Activated CD8-positive, alpha-beta T cell treated with anti-CD3 and anti-CD28 coated beads, Interleukin-2, amount 10 ng/mL, durations not matched to agents 7 days and 5 days (primary cell): ENCODE measurements at regions not wholly inside any gene's neighbourhood (a gene's known extent, or its start where the extent isn't known, plus 50 kb on each side); places are given as distances from the start of the nearest gene placed in this dataset.
"Not testable (repeated sequence)": the region's sequence is repeated elsewhere in the genome, so short reads cannot be mapped to it uniquely, and the experiment has no call there.

Experiments used
- ATAC-seq: fragments of 150-1000 bp; cut with Tn5 transposase; one replicate; pipeline ENCODE4 v1.10.0; 2021; ENCODE audit warnings: moderate library complexity
- CTCF ChIA-PET: fragments of 350-600 bp; sonication (Branson Sonifier 250); formaldehyde crosslinking; loops from one replicate; lab custom pipeline; 2021; ENCODE audit warnings: antibody characterized with exemption; lab: Charles Lee
- POLR2A ChIA-PET: fragments of 350-600 bp; sonication (Branson Sonifier 250); formaldehyde crosslinking; loops from one replicate; lab custom pipeline; 2021; ENCODE audit warnings: antibody characterized with exemption; lab: Charles Lee
- DNase-seq: peaks from one replicate; pipeline ENCODE4 v3.0.0-alpha.2; 2020
- H3K27ac Mint-ChIP-seq: one replicate; pipeline ENCODE4 v1.8.0; 2021; ENCODE audit warnings: mild to moderate bottlenecking, mixed read lengths
- H3K27me3 Mint-ChIP-seq: one replicate; pipeline ENCODE4 v1.8.0; 2021; ENCODE audit warnings: low read depth, mixed read lengths
- H3K36me3 Mint-ChIP-seq: one replicate; pipeline ENCODE4 v1.8.0; 2021; ENCODE audit warnings: low read depth, mixed read lengths
- H3K4me1 Mint-ChIP-seq: one replicate; pipeline ENCODE4 v1.8.0; 2021; ENCODE audit warnings: low read depth, mixed read lengths
- H3K4me3 Mint-ChIP-seq: one replicate; pipeline ENCODE4 v1.8.0; 2021; ENCODE audit warnings: mild to moderate bottlenecking, mixed read lengths
- H3K9me3 Mint-ChIP-seq: one replicate; pipeline ENCODE4 v1.8.0; 2022; ENCODE audit warnings: mixed read lengths; ENCODE audit not compliant: insufficient read depth

- Mint-ChIP-seq H3K27me3 (peaks cover 2% of the 10 kb centered on the region), H3K4me3 (no peak overlapping the region), H3K4me1 (no peaks in the 10 kb centered on the region), H3K9me3 (peaks cover 5% of the 10 kb centered on the region), H3K27ac (no peak overlapping the region), H3K36me3 (no peaks in the 10 kb centered on the region)
- no peak for ATAC-seq
- CTCF ChIA-PET: interaction anchor here (1.2 kb wide), 1 partner anchor 32 kb away, joined by 3 read pairs; no protein-coding TSS in a partner anchor
- no peak for DNase-seq
- POLR2A ChIA-PET: no interaction called here
These were observed 67.8 kb upstream of the HSPB3 start for GRCh38 chr5:54387659-54388232.

- H3K27me3 Mint-ChIP-seq: peaks cover 2% of the 10 kb centered on the region
- ChIA-PET CTCF (no interaction called here), POLR2A (no interaction called here)
- H3K4me1 Mint-ChIP-seq: no peaks in the 10 kb centered on the region
- no peak for ATAC-seq
- DNase-seq: no peak
- H3K36me3 Mint-ChIP-seq: no peaks in the 10 kb centered on the region
- peaks cover 5% of the 10 kb centered on the region for H3K9me3 Mint-ChIP-seq
- no peak overlapping the region for H3K27ac Mint-ChIP-seq
- H3K4me3 Mint-ChIP-seq: no peak overlapping the region
These were observed 68.5 kb upstream of the HSPB3 start for GRCh38 chr5:54387031-54387430.

GRCh38 chr5:54385994-54386393 is 69.5 kb upstream of the HSPB3 start:
- DNase-seq: no peak
- Mint-ChIP-seq H3K4me3 (no peak overlapping the region), H3K4me1 (no peaks in the 10 kb centered on the region), H3K9me3 (peaks cover 5% of the 10 kb centered on the region), H3K27me3 (peaks cover 2% of the 10 kb centered on the region), H3K36me3 (no peaks in the 10 kb centered on the region), H3K27ac (no peak overlapping the region)
- CTCF ChIA-PET: no interaction called here
- ATAC-seq: no peak
- POLR2A ChIA-PET: no interaction called here

DNA sequence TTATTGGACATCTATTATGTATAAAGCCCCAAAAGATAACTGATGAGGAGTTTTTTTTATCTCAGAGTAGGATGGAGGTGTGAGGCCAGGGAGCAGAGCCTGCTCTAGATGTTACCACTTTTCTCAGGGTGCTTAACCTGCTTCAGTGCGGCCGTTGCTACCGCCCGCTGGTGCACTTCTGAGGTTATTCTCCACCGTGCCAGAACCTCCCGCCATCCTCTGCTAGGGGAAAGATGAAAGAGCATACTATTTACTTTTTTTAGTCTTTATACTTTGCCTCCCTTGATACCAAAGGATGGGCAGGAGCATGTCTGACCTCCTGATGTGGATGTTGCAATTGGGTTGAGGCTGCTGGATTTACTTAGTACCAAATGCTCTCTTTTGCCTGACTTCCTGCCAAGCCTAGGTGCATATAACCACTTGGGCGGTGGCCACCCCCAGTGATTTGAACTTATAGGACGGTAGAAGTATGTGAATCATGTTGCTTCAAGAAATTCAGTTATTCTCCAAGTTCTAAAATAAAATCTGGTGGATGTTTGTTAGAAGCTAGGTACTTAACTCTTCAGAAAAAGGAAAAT is 71.1 kb upstream of the HSPB3 start:
- Mint-ChIP-seq H3K9me3 (peaks cover 5% of the 10 kb centered on the region), H3K4me3 (no peak overlapping the region), H3K27ac (no peak overlapping the region), H3K4me1 (no peaks in the 10 kb centered on the region), H3K27me3 (peaks cover 2% of the 10 kb centered on the region), H3K36me3 (no peaks in the 10 kb centered on the region)
- ATAC-seq (no peak), DNase-seq (no peak)
- CTCF ChIA-PET: interaction anchor here (1.5 kb wide), 1 partner anchor 35 kb away, joined by 3 read pairs; no protein-coding TSS in a partner anchor
- POLR2A ChIA-PET: no interaction called here

DNA sequence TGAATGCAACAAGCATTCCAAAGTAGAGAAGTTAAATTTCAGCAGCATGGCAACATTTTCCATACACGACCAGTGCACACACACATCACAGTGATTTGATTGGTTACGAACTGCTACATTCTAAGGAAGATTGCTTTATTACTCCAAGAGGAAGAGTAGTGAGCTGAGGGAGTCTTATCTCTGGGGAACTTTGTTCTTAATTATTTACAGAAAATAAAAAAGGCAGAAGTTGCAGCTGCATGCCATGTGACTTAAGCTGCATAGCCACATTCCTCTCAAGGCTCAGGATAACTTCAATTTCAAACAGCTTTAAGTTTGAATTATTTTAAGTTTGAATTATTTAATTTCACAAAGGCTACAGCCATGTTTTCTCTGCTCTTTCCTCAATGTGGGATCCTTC is 71.6 kb upstream of the HSPB3 start:
- Mint-ChIP-seq H3K27me3 (peaks cover 2% of the 10 kb centered on the region), H3K36me3 (no peaks in the 10 kb centered on the region), H3K9me3 (peaks cover 5% of the 10 kb centered on the region), H3K27ac (no peak overlapping the region), H3K4me3 (no peak overlapping the region), H3K4me1 (no peaks in the 10 kb centered on the region)
- DNase-seq: no peak
- CTCF ChIA-PET: interaction anchor here (1.5 kb wide), 1 partner anchor 35 kb away, joined by 3 read pairs; no protein-coding TSS in a partner anchor
- no peak for ATAC-seq
- POLR2A ChIA-PET: no interaction called here

DNA sequence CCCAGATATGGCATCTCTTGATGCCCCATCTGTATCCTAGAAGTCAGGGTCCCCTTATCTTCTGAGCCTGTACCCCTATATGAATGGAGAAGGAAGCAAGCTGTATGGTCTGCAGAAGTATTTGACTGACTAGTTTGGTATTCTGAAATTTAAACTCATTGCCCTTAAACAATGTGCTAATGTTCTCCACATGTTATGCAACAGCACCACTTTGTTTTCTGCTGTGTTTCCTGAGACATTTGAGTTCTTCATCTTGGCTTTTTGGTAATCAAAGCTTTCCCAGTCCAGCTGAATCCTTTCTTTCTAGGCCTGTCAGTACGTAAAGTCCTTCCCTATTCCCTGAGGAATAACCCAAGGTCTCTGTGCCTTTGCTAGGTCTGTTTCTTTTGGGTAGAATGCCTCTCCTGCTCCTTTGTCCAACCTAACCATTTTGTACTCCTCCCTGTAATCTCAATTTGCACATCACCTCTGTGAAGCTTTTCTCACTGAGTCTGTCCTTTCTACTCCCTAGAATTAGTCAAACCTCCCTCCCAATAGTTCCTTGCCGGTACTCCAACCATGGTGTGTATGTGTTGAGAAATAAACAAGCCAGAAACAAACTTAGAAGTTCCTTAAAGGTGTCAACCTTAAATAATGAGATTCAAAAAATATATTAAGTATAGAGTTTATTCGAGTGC is 72.1 kb upstream of the HSPB3 start:
- Mint-ChIP-seq H3K36me3 (no peaks in the 10 kb centered on the region), H3K27ac (no peak overlapping the region), H3K27me3 (peaks cover 2% of the 10 kb centered on the region), H3K4me3 (no peak overlapping the region), H3K9me3 (peaks cover 5% of the 10 kb centered on the region), H3K4me1 (no peaks in the 10 kb centered on the region)
- CTCF ChIA-PET: no interaction called here
- POLR2A ChIA-PET: no interaction called here
- DNase-seq (no peak), ATAC-seq (no peak)

- ATAC-seq, H3K9me3 Mint-ChIP-seq, DNase-seq, POLR2A ChIA-PET, CTCF ChIA-PET, H3K27me3 Mint-ChIP-seq, H3K27ac Mint-ChIP-seq, H3K4me1 Mint-ChIP-seq, H3K36me3 Mint-ChIP-seq, H3K4me3 Mint-ChIP-seq: not testable (repeated sequence)
These were observed 70.9 kb upstream of the ARL15 start for GRCh38 chr5:54381319-54381718.

- DNase-seq (no peak), ATAC-seq (no peak)
- ChIA-PET POLR2A (no interaction called here), CTCF (no interaction called here)
- Mint-ChIP-seq H3K27me3 (peaks cover 5% of the 10 kb centered on the region), H3K4me1 (no peaks in the 10 kb centered on the region), H3K36me3 (no peaks in the 10 kb centered on the region), H3K9me3 (no peaks in the 10 kb centered on the region), H3K27ac (no peak overlapping the region), H3K4me3 (no peak overlapping the region)
These were observed 69.2 kb upstream of the ARL15 start for GRCh38 chr5:54379590-54379989.

GRCh38 chr5:54378707-54379106 is 68.3 kb upstream of the ARL15 start:
- no peak for ATAC-seq
- CTCF ChIA-PET: no interaction called here
- no peaks in the 10 kb centered on the region for H3K4me1 Mint-ChIP-seq
- no peaks in the 10 kb centered on the region for H3K36me3 Mint-ChIP-seq
- DNase-seq: no peak
- H3K27me3 Mint-ChIP-seq: peaks cover 8% of the 10 kb centered on the region
- H3K9me3 Mint-ChIP-seq: no peaks in the 10 kb centered on the region
- POLR2A ChIA-PET: no interaction called here
- no peak overlapping the region for H3K27ac Mint-ChIP-seq
- no peak overlapping the region for H3K4me3 Mint-ChIP-seq

DNA sequence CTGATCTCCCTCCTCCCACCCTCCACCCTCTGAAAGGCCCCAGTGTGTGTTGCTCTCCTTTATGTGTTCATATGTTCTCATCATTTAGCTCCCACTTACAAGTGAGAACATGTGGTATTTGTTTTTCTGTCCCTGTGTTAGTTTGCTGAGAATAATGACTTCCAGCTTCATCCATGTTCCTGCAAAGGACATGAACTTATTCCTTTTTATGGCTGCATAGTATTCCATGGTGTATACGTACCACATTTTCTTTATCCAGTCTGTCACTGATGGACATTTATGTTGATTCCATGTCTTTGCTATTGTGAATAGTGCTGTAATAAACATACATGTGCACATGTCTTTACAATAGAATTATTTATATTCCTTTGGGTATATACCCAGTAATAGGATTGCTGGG is 67.0 kb upstream of the ARL15 start:
- POLR2A ChIA-PET, ATAC-seq, H3K36me3 Mint-ChIP-seq: not testable (repeated sequence)

DNA sequence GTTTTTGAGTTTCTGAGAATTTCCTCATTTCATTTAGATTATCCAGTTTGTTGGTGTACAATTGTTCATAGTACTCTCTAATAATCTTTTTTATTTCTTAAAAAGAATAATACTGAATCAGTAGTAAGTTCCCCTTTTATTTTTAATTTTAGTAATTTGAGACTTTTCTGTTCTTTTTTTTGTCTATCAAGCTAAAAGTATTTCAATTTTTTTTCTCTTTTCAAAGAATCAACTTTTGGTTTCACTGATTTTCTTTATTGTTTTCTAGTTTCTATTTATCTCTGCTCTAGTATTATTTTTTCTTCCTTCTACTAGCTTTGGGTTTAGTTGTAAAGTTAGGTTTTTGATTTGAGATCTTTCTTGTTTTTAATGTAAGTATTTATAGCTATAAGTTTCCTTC is 60.6 kb upstream of the ARL15 start:
- H3K27ac Mint-ChIP-seq: no peak overlapping the region
- no peak for ATAC-seq
- POLR2A ChIA-PET: no interaction called here
- H3K9me3 Mint-ChIP-seq: no peaks in the 10 kb centered on the region
- no peaks in the 10 kb centered on the region for H3K4me1 Mint-ChIP-seq
- H3K4me3 Mint-ChIP-seq: no peak overlapping the region
- no peaks in the 10 kb centered on the region for H3K36me3 Mint-ChIP-seq
- peaks cover 25% of the 10 kb centered on the region for H3K27me3 Mint-ChIP-seq
- no peak for DNase-seq
- CTCF ChIA-PET: interaction anchor here (0.6 kb wide), 1 partner anchor 96 kb away, joined by 3 read pairs; no protein-coding TSS in a partner anchor

More for the DNA sequence above, 67.0 kb upstream of the ARL15 start:
- CTCF ChIA-PET, H3K27ac Mint-ChIP-seq, H3K9me3 Mint-ChIP-seq, DNase-seq, H3K4me3 Mint-ChIP-seq, H3K4me1 Mint-ChIP-seq: not testable (repeated sequence)
- peaks cover 13% of the 10 kb centered on the region for H3K27me3 Mint-ChIP-seq

GRCh38 chr5:54367844-54368243 is 57.5 kb upstream of the ARL15 start:
- DNase-seq (no peak), ATAC-seq (no peak)
- Mint-ChIP-seq H3K27ac (no peak overlapping the region), H3K4me1 (no peaks in the 10 kb centered on the region), H3K27me3 (peaks cover 16% of the 10 kb centered on the region), H3K4me3 (no peak overlapping the region), H3K36me3 (no peaks in the 10 kb centered on the region), H3K9me3 (no peaks in the 10 kb centered on the region)
- CTCF ChIA-PET: interaction anchor here (0.9 to 1.1 kb wide), 2 partner anchors 122 to 124 kb away, joined by 3 to 4 read pairs; no protein-coding TSS in a partner anchor
- POLR2A ChIA-PET: no interaction called here
